HCT116 (cell line): ENCODE measurements at regions not wholly inside any gene's neighbourhood (a gene's known extent, or its start where the extent isn't known, plus 50 kb on each side); places are given as distances from the start of the nearest gene placed in this dataset.

Experiments used
- CTCF ChIP-seq, 3 experiments: fragments of 200-600 bp in 1 of 3; sonication (generic) in 1 of 3; IDR thresholded peaks in 2 of 3; conservative IDR thresholded peaks in 1 of 3; 2 replicates each; pipeline ENCODE4 v1.5.1; 2012 to 2017; ENCODE audit warnings: low read depth in 2 of 3, low read length in 2 of 3, antibody characterized with exemption in 1 of 3, borderline replicate concordance in 1 of 3, control low read depth in 1 of 3, mild to moderate bottlenecking in 1 of 3, mixed read lengths in 1 of 3, mixed run types in 1 of 3, moderate library complexity in 1 of 3; ENCODE audit not compliant: insufficient read depth in 1 of 3
- EGR1 ChIP-seq: IDR thresholded peaks from 2 replicates; pipeline ENCODE4 v1.6.1; 2012; ENCODE audit warnings: low read depth
- EZH2 ChIP-seq: fragments of 200-600 bp; sonication (generic); IDR thresholded peaks from 2 replicates; pipeline ENCODE4 v1.6.1; 2017; ENCODE audit warnings: antibody characterized with exemption, mixed run types
- MAX ChIP-seq: IDR thresholded peaks from 2 replicates; pipeline ENCODE4 v1.6.1; 2012
- POLR2A ChIP-seq: IDR thresholded peaks from 2 replicates; pipeline ENCODE4 v1.7.0; 2011; ENCODE audit warnings: borderline replicate concordance; ENCODE audit not compliant: insufficient read depth, insufficient read length; ENCODE audit errors: extremely low read depth
- POLR2AphosphoS5 ChIP-seq: IDR thresholded peaks from 2 replicates; pipeline ENCODE4 v1.6.1; 2011; ENCODE audit warnings: mild to moderate bottlenecking, low read depth, low read length, moderate library complexity
- RAD21 ChIP-seq: IDR thresholded peaks from 2 replicates; pipeline ENCODE4 v1.6.1; 2012; ENCODE audit warnings: low read depth, mild to moderate bottlenecking
- SIN3A ChIP-seq: IDR thresholded peaks from 2 replicates; pipeline ENCODE4 v1.6.1; 2012; ENCODE audit warnings: low read depth
- SP1 ChIP-seq: IDR thresholded peaks from 2 replicates; pipeline ENCODE4 v1.6.1; 2012; ENCODE audit warnings: low read depth
- ZNF274 ChIP-seq: fragments of 200-500 bp; sonication (Bioruptor generic); IDR thresholded peaks from 2 replicates; pipeline ENCODE4 v1.6.1; 2014; ENCODE audit warnings: mild to moderate bottlenecking, low read depth, low read length, inconsistent platforms
- TF ChIP-seq, protein P1 (sequence below): IDR thresholded peaks from 2 replicates; pipeline ENCODE4 v1.6.1; 2012; ENCODE audit warnings: low read depth
- TF ChIP-seq, protein P2 (sequence below): IDR thresholded peaks from 2 replicates; pipeline ENCODE4 v1.6.1; 2012

DNA sequence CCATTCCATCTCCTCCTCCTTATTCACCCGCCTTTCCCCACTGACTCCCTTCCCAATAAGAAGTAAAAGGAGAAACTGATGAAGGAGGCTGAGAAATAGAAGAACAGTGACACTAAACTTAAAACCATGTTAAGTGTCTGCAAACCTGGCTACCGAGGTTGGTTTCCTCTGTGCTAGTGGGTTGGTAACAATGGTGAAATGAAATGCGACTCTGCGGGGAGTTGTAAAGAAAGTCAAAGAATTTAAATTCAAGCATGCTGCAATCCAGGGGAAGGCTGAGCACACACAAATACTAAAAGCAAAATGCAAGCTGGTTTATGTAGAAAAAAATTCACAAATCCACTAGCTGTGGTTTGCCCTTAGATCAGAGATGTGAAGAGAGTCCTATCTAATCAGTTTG is 155.2 kb upstream of the PDE10A start:
- TF ChIP-seq EZH2 (no peak), CTCF (IDR thresholded peaks at IDR 0.05 in 2 of 3, conservative IDR thresholded peaks at IDR 0.05 in 1 of 3; ENCODE audit: borderline replicate concordance in 1 of 3, insufficient read depth in 1 of 3, low read depth in 2 of 3, low read length in 2 of 3) (no peak), POLR2A (no peak), RAD21 (no peak), EGR1 (no peak), POLR2AphosphoS5 (no peak), SIN3A (no peak), ZNF274 (no peak), MAX (no peak), SP1 (no peak)
- TF ChIP-seq, protein P1, sequence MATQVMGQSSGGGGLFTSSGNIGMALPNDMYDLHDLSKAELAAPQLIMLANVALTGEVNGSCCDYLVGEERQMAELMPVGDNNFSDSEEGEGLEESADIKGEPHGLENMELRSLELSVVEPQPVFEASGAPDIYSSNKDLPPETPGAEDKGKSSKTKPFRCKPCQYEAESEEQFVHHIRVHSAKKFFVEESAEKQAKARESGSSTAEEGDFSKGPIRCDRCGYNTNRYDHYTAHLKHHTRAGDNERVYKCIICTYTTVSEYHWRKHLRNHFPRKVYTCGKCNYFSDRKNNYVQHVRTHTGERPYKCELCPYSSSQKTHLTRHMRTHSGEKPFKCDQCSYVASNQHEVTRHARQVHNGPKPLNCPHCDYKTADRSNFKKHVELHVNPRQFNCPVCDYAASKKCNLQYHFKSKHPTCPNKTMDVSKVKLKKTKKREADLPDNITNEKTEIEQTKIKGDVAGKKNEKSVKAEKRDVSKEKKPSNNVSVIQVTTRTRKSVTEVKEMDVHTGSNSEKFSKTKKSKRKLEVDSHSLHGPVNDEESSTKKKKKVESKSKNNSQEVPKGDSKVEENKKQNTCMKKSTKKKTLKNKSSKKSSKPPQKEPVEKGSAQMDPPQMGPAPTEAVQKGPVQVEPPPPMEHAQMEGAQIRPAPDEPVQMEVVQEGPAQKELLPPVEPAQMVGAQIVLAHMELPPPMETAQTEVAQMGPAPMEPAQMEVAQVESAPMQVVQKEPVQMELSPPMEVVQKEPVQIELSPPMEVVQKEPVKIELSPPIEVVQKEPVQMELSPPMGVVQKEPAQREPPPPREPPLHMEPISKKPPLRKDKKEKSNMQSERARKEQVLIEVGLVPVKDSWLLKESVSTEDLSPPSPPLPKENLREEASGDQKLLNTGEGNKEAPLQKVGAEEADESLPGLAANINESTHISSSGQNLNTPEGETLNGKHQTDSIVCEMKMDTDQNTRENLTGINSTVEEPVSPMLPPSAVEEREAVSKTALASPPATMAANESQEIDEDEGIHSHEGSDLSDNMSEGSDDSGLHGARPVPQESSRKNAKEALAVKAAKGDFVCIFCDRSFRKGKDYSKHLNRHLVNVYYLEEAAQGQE = no peak
- TF ChIP-seq, protein P2, sequence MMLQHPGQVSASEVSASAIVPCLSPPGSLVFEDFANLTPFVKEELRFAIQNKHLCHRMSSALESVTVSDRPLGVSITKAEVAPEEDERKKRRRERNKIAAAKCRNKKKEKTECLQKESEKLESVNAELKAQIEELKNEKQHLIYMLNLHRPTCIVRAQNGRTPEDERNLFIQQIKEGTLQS = no peak
